Posterior cingulate gyrus (tissue), 11 donors: ENCODE measurements at regions not wholly inside any gene's neighbourhood (a gene's known extent, or its start where the extent isn't known, plus 50 kb on each side); places are given as distances from the start of the nearest gene placed in this dataset.
"Not testable (repeated sequence)": the region's sequence is repeated elsewhere in the genome, so short reads cannot be mapped to it uniquely, and the experiment has no call there.

Experiments used
- DNase-seq, 10 donors: peaks; one replicate each; pipeline versions ENCODE4 v3.0.0 to v3.0.0-alpha.2; 2020 to 2021; ENCODE audit warnings: mixed read lengths in 3 of 10
- intact Hi-C: fragments of 100-400 bp; cut with DNase I; formaldehyde crosslinking; loops from one replicate; pipeline ENCODE4 v1.15.1; 2023

DNA sequence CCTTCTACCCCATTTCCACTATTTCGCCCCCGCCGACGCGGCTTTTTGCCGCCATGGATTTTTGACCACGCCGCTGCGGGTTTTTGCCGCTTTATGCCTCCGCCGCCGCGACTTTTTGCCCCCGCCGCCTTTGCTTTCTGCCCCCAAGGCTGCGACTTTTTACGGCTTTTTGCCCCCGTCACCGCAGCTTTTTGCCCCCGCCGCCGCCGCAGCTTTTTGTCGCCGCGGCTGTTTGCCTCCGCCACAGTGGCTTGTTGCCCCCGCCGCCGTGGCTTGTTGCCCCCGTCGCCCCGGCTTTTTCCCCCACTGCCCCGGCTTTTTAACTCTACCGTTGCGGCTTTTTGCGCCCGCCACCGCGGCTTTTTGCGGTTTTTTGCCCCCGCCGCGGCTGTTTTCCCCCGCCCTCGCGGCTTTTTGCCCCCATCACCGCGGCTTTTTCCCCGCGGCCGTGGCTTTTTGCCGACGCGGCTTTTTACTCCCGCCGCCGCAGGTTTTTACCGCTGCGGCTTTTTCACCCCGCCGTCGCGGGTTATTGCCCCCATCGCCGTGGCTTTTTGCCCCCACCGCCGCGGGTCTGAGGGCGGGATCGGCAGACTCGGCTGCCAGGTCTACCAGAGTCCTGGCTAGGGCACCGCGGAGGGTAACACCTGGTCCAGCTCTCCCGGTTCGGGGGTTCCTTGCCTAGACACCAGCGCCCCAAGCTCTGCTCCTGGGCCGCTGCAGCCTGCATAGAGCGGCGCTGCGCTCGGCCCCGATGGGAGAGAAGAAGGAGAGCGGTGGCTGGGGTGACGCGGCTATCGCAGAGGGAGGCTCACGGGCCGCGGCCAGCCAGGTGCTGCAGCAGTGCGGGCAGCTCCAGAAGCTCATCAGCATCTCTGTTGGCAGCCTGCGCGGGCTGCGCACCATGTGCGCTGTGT lies 562.7 kb upstream of the WSB1 start:
- intact Hi-C loops, result no loop called here
- peak in 5 of 10 donors; percentile 6 to 79 (median 67) for DNase-seq

DNA sequence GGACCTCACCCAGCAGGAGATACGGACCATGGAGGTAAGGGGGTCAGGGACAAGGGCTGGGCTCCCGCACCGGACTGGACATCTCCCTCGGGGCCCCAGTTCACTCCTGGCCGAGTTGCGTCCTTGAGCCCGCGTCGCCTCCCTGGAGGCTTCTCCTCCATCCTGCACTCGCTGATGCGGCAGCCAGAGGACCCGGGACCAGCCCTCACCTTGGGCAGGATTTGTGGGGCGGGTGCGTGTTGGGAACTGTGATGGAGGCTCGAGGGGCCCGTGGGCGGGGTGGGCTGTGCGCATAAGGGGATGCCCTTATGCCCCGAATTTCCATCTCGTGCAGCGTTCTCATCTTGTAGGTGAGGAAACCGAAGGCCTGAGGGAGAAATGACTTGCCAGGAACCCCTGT lies 562.0 kb upstream of the WSB1 start:
- intact Hi-C loops, result not testable (repeated sequence)
- peak in 5 of 10 donors; percentile 8 to 86 (median 68) for DNase-seq

DNA sequence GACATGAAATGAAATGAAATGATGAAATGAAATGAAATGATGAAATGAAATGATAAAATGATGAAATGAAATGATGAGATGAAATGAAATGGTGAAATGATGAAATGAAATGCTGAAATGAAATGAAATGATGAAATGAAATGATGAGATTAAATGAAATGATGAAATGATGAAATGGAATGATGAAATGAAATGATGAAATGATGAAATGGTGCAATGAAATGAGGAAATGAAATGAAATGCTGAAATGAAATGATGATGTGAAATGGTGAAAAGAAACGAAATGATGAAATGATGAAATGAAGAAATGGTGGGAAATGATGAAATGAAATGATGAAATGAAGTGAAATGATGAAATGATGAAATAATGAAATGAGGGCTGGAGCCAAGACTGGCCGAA lies 559.1 kb upstream of the WSB1 start:
- intact Hi-C loops, DNase-seq: not testable (repeated sequence)

DNA sequence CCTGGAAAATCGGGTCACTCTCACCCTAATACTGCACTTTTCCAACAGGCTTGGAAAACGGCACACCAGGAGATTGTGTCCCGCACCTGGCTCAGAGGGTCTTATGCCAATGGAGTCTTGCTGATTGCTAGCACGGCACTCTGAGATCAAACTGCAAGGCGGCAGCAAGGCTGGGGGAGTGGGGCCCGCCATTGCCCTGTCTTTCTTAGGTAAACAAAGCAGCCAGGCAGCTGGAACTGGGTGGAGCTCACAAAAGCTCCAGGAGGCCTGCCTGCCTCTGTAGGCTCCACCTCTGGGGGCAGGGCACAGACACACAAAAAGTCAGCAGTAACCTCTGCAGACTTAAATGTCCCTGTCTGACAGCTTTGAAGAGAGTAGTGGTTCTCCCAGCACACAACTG lies 557.9 kb upstream of the WSB1 start:
- peak in 2 of 10 donors; percentile 34 to 62 for DNase-seq
- intact Hi-C loops, result not testable (repeated sequence)

DNA sequence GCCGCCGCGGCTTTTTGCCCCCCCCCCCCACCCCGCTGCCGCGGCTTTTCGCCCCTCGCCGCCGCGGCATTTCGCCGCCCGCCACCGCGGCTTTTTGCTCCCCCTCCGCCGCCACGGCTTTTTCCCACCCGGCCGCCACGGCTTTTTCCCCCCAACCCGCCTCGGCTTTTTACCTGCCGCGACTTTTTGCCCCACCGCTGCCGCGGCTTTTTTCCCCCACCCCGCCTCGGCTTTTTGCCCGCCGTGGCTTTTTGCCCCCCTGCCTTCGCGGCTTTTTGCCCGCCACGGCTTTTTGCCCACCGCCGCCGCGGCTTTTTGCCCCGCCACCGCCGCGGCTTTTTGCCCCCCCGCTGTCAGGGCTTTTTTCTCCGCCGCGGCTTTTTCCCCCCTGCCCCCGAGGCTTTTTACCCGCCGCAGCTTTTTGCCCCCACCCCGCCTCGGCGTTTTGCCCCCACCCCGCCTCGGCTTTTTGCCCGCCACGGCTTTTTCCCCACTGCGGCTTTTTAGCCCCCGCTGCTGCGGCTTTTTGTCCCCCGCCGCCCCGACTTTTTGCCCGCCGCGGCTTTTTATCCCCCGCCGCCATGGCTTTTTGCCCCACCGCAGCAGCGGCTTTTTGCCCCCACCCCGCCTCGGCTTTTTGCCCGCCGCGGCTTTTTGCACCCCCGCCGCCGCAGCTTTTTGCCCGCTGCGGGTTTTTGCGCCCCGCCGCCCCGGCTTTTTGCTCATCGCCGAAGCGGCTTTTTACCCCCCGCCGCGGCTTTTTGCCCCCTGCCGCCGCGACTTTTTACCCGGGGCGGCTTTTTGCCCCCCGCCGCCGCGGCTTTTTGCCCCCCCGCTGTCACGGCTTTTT lies 527.8 kb upstream of the WSB1 start:
- intact Hi-C loops, result no loop called here

DNA sequence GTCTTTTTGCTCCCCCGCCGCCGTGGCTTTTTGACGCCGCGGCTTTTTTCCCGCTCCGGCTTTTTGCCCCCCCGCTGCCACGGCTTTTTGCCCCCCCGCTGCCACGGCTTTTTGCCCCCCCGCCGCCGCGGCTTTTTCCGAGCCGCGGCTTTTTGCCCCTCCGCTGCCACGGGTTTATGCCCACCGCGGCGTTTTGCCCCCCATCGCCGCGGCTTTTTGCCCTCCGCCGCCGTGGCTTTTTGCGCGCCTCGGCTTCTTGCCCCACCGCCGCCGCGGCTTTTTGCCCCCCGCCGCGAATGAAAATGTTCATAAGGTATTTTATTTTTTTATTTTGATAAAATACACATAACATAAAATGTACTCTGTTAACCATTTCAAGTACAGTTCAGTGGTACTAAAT lies 527.2 kb upstream of the WSB1 start:
- intact Hi-C loops, result no loop called here
- DNase-seq, result peak in 1 of 10 donors; percentile 57

More for the DNA sequence above, 527.8 kb upstream of the WSB1 start:
- DNase-seq, result peak in 2 of 10 donors; percentile 55 to 68

DNA sequence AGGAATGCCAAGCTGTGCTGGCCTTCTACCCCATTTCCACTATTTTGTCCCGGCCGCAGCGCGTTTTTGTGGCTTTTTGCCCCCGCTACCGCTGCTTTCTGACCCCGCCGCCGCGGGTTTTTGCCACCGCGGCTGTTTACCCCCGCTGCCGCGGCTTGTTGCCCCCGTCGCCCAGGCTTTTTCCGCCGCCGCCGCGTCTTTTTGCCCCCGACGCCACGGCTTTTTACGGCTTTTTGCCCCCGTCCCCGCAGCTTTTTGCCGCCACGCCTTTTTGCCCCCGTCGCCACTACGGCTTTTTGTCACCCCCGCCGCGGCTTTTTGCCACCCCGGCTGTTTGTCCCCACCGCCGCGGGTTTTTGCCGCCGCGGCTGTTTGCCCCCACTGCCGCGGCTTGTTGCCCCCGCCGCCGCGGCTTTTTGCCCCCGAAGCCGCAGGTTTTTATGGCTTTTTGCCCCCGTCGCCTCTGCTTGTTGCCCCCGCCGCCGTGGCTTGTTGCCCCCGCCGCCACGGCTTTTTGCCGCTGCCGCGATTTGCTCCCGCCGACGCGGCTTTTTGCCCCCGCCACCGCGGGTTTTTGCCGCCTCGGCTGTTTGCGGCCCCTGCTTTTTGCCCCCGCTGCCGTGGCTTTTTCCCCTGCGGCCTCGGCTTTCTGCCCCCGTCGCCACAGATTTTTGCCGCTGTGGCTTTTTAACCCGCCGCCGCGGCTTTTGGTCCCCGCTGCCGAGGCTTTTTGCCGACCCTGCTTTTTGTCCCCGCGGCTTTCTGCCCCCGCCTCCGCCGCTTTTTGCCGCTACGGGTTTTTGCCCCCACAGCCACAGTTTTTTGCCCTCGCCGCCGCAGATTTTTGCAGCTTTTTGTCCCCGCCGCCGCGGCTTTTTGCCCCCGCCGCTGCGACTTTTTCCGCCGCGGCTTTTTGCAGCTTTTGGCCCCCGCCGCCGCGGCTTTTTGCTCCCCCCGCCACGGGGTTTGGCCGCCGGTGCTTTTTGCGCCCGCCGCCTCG lies 520.4 kb upstream of the WSB1 start:
- DNase-seq, result peak in 4 of 10 donors; percentile 7 to 70 (median 58)
- intact Hi-C loops, result no loop called here

DNA sequence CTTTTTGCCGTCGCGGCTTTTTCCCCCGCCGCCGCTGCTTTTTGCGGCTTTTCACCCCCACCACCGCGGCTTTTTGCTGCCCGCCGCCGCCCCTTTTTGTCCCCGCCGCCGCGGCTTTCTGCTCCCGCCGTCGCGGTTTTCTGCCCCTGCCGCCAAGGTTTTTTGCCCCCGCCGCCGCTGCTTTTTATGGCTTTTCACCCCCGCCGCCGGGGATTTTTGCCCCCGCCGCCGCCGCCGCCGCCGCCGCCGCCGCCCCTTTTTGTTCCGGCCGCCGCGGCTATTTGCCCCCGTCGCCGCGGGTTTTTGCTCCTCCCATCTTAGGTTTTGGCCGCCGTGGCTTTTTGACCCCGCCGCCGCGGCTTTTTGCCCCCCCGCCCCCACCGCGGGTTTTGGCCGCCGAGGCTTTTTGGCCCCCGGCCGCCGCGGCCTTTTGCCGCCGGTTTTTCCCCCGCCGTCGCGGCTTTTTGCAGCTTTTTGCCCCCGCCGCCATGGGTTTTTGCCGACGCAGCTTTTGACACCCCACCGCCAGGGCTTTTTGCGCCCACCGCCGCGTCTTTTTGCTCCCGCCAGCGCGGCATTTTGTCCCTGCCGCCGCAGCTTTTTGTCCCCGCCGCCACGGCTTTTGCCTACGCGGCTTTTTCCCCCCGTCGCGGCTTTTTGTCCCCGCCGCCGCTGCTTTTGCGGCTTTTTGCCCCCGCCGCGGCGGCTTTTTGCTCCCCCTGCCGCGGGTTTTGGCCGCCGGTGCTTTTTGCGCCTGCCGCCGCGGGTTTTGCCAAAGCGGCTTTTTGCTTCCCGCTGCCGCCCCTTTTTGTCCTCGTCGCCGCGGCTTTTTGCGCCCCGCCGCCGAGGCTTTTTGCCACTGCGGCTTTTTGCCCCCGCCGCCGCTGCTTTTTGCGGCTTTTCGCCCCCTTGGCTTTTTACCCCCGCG lies 519.4 kb upstream of the WSB1 start:
- DNase-seq, result peak in 3 of 10 donors; percentile 52 to 67 (median 57)
- intact Hi-C loops, result no loop called here

DNA sequence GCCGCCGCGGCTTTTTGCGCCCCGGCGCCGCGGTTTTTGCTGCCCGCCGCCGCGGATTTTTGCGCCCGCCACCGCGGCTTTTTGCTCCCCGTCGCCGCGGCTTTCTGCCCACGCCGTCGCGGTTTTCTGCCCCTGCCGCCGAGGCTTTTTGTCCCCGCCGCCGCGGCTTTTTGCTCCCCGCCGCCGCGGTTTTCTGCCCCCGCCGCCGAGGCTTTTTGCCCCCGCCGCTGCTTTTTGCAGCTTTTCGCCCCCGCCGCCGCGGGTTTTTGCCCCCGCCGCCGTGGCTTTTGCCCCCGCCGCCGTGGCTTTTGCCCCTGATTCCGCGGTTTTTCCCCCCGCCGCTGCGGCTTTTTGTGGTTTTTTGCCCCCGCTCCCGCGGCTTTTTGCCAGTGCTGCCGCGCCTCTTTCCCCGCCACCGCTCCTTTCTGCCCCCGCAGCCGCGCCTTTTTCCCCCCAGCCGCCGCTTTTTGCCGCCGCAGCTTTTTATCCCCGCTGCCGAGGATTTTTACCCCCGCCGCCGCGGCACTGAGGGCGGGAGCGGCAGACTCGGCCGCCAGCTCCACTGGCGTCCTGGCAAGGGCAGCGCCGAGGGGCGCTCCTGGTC lies 518.6 kb upstream of the WSB1 start:
- intact Hi-C loops, result no loop called here

DNA sequence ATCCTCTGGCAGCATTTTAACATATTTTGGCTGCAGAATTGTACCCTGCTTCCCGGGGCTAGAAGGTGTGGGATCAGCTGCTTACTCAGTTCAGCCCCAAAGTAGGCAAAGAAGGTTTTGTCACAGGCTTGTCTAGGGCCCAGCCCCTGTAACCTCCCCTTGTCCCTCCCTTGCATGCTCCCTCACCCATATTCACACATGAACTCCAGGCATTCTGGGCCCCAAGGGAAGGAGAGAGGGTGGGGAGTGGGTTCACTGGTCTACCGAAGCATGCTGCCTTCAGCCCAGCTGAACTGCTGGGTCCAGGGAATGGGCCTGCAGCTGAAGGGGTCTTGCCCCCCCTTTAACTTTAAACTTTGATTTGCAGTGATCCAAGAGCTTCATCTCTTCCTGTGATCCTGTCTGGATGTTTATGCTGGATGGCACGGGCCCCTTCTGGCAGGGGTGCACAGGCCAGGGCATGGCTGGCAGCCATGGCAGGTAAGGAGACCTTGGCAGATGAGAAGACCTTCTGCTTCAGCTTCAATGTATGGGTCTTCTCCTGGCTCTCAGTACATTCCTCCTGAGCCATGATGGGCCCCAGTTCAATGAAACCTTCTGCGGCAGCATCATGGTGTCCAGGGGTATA lies 513.6 kb upstream of the WSB1 start:
- peak in 3 of 10 donors; percentile 52 to 79 (median 61) for DNase-seq
- intact Hi-C loops, result not testable (repeated sequence)

More for the DNA sequence above, 518.6 kb upstream of the WSB1 start:
- DNase-seq, result peak in 4 of 10 donors; percentile 5 to 72 (median 38)

DNA sequence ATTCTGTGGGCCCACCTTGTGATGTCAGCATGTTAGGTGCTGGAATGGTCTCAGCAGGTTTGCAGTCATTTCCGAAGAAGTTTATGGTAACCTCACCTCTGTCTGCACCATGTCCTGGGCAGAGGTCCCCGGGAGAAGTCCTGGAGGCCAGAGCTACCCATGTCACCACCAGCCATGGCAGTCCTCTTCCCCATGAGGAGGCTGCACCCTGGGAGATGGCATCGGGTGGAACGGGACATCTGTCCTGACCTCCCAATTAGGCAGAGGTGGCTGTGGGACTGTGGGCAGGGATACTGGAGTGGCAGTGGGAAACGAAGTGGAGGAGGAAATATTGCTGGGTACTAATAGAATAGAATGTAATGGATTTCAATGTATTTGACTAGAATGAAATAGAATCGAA lies 511.8 kb upstream of the WSB1 start:
- peak in 3 of 10 donors; percentile 7 to 83 (median 55) for DNase-seq
- intact Hi-C loops, result no loop called here

DNA sequence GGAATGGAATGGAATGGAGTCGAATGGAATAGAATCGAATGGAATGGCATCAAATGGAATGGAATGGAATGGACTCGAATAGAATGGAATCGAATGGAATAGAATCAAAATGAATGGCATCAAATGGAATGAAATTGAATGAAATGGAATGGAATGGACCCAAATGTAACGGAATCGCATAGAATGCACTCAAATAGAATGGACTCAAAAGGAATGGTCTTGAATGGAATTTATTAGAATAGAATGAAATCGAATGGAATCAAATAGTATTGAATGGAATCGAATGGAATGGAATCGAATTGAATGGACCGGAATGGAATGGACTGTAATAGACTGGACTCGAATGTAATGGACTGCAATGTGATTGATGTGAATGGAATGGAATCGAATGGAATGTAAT lies 501.4 kb upstream of the WSB1 start:
- intact Hi-C loops, result no loop called here
- no peak for DNase-seq

DNA sequence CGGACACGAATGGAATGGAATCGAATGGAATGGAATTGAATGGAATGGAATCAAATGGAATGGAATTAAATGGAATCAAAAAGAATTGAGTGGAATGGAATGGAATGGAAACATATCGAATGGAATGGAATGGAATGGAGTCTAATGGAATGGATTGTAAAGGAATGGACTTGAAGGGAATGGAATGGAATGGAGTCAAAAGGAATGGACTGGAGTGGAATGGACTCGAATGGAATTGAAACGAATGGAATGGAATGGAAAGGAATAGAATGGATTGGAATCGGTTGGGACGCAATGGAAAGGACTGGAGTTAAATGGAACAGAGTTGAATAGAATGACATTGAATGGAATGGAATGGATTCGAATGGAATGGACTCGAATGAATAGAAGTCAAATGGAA lies 486.9 kb upstream of the WSB1 start:
- DNase-seq, result no peak
- intact Hi-C loops, result no loop called here

DNA sequence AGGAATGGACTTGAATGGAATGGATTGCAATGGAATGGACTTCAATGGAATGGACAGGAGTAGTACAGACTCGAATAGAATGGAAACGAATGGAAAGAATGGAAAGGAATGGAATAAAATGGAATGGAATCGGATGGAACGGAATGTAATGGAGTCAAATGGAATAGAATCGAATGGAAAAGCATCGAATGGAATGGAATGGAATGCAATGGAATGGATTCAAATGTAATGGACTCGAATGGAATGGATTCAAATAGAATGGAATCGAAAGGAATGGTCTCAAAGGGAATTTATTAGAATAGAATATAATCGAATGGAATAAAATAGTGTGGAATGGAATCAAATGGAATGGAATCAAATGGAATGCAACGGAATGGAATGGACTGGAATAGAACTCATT lies 484.9 kb upstream of the WSB1 start:
- DNase-seq, result no peak
- intact Hi-C loops, result no loop called here

DNA sequence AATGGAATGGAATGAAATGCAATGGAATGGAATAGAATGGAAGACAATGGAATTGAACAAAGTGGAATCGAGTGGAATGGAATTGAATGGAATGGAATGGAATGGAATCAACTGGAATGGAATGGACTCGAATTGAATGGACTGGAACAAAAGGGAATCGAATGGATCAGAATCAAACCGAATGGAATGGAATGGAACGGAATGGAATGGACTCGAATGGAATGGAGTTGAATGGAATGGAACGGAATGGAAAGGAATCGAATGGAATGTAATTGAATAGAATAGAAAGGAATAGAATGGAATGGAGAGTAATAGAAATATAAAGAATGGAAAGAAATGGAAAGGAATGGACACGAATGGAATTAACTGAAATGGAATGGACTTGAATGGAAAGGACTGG lies 475.2 kb upstream of the WSB1 start:
- no peak for DNase-seq
- intact Hi-C loops, result no loop called here
